Chondrocyte (in vitro differentiated cells): ENCODE measurements at regions not wholly inside any gene's neighbourhood (a gene's known extent, or its start where the extent isn't known, plus 50 kb on each side); places are given as distances from the start of the nearest gene placed in this dataset.

Experiments used
- DNase-seq: peaks from one replicate; pipeline ENCODE4 v3.0.0; 2021; ENCODE audit warnings: mixed read lengths, low spot score
- H3K27ac Mint-ChIP-seq: one replicate; pipeline ENCODE4 v1.8.0; 2021; ENCODE audit warnings: mild to moderate bottlenecking, moderate library complexity, mixed read lengths; ENCODE audit not compliant: unreplicated experiment
- H3K27me3 Mint-ChIP-seq: 2 replicates; pipeline ENCODE4 v1.8.0; 2021; ENCODE audit warnings: low read depth, mixed read lengths
- H3K36me3 Mint-ChIP-seq: 2 replicates; pipeline ENCODE4 v1.8.0; 2021; ENCODE audit warnings: low read depth, mixed read lengths
- H3K4me1 Mint-ChIP-seq: 2 replicates; pipeline ENCODE4 v1.8.0; 2021; ENCODE audit warnings: low read depth, mild to moderate bottlenecking, mixed read lengths
- H3K4me3 Mint-ChIP-seq: one replicate; pipeline ENCODE4 v1.8.0; 2021; ENCODE audit warnings: mild to moderate bottlenecking, moderate library complexity, mixed read lengths; ENCODE audit not compliant: unreplicated experiment
- H3K9me3 Mint-ChIP-seq: 2 replicates; pipeline ENCODE4 v1.8.0; 2021; ENCODE audit warnings: low read depth, mixed read lengths
- TF ChIP-seq, protein P1 (sequence below): fragments of 200-600 bp; sonication (generic); IDR thresholded peaks from 2 replicates; pipeline ENCODE4 v1.5.0; 2021; ENCODE audit warnings: antibody characterized with exemption, mild to moderate bottlenecking, moderate library complexity

DNA sequence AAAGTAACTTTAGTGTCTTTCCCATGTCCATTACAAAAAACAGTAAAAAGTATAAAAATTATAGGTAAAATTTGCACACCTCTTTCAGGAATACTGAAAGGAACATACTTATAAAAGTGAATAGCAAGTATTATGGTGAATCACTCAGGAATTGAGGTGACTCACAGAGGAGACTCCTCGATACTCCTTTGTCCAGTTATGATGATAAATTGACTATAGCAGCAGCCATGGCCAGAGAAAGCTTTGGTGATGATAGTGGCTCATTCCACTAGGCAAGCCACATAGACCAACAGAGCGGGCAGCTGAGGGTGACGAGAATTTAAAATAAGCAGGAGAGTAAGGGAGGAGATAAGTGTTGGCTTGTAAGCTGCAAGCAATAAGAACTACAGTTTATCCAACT, 1231.1 kb upstream of the CELF2 start:
- peaks cover 11% of the 10 kb centered on the region for H3K9me3 Mint-ChIP-seq
- H3K4me3 Mint-ChIP-seq = no peak overlapping the region
- TF ChIP-seq, protein P1, sequence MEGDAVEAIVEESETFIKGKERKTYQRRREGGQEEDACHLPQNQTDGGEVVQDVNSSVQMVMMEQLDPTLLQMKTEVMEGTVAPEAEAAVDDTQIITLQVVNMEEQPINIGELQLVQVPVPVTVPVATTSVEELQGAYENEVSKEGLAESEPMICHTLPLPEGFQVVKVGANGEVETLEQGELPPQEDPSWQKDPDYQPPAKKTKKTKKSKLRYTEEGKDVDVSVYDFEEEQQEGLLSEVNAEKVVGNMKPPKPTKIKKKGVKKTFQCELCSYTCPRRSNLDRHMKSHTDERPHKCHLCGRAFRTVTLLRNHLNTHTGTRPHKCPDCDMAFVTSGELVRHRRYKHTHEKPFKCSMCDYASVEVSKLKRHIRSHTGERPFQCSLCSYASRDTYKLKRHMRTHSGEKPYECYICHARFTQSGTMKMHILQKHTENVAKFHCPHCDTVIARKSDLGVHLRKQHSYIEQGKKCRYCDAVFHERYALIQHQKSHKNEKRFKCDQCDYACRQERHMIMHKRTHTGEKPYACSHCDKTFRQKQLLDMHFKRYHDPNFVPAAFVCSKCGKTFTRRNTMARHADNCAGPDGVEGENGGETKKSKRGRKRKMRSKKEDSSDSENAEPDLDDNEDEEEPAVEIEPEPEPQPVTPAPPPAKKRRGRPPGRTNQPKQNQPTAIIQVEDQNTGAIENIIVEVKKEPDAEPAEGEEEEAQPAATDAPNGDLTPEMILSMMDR = no peak
- H3K36me3 Mint-ChIP-seq = no peaks in the 10 kb centered on the region
- H3K4me1 Mint-ChIP-seq = no peaks in the 10 kb centered on the region
- H3K27me3 Mint-ChIP-seq = peaks cover 2% of the 10 kb centered on the region
- H3K27ac Mint-ChIP-seq = no peak overlapping the region
- no peak for DNase-seq

- H3K27ac Mint-ChIP-seq = no peak overlapping the region
- no peak for DNase-seq
- H3K4me3 Mint-ChIP-seq = no peak overlapping the region
- peaks cover 4% of the 10 kb centered on the region for H3K27me3 Mint-ChIP-seq
- H3K9me3 Mint-ChIP-seq = no peaks in the 10 kb centered on the region
- peaks cover 3% of the 10 kb centered on the region for H3K4me1 Mint-ChIP-seq
- TF ChIP-seq, protein P1 = no peak
- no peaks in the 10 kb centered on the region for H3K36me3 Mint-ChIP-seq
These were observed 1227.7 kb upstream of the CELF2 start for GRCh38 chr10:9789996-9790395.

DNA sequence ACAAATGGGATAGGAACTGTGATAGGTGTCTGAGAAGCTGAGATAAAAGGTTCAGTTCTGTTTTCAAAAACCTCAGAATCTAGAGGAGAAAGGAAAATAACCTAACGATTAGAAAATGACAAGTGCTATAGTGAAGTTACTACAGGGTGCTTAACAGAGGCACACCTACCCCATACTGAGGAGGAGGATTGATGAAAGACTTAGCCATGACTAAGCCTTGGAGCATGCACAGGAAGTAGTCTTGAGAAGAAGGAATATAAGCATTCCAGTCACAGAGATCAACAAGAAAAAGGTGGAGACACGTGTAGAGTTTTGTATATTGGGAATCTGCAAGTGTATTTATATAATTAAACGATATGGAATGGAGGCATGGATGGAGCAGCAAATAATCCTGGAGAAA, 1225.5 kb upstream of the CELF2 start:
- no peaks in the 10 kb centered on the region for H3K36me3 Mint-ChIP-seq
- peaks cover 15% of the 10 kb centered on the region for H3K4me1 Mint-ChIP-seq
- H3K27ac Mint-ChIP-seq = no peak overlapping the region
- no peak for DNase-seq
- no peak overlapping the region for H3K4me3 Mint-ChIP-seq
- peaks cover 4% of the 10 kb centered on the region for H3K27me3 Mint-ChIP-seq
- no peaks in the 10 kb centered on the region for H3K9me3 Mint-ChIP-seq
- TF ChIP-seq, protein P1 = no peak

DNA sequence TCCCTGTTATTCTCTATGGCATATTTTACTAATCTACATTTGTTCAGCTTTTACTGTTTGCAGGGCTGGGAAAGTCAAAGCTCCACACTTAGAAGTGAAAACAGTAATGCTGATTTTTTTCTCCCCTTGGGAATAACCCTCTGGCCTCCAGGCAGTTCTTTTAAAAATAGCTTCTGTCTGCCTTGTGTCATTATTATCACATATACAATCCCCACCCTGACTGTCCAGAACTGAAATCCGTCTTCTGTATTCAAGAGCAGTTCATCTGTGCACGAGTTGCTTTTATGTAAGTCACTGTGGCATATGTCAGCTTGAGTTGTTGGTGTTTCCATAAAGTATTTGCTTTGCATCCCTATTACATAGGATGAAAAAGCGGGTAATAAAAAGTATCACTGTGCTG, 1221.1 kb upstream of the CELF2 start:
- TF ChIP-seq, protein P1 = no peak
- DNase-seq = no peak
- H3K27ac Mint-ChIP-seq = no peak overlapping the region
- H3K27me3 Mint-ChIP-seq = peaks cover 4% of the 10 kb centered on the region
- H3K36me3 Mint-ChIP-seq = no peaks in the 10 kb centered on the region
- H3K4me1 Mint-ChIP-seq = peaks cover 15% of the 10 kb centered on the region
- H3K4me3 Mint-ChIP-seq = no peak overlapping the region
- H3K9me3 Mint-ChIP-seq = no peaks in the 10 kb centered on the region

GRCh38 chr10:9800011-9800410, 1217.7 kb upstream of the CELF2 start:
- Mint-ChIP-seq H3K27me3 (peaks cover 4% of the 10 kb centered on the region), H3K9me3 (no peaks in the 10 kb centered on the region), H3K4me3 (no peak overlapping the region), H3K36me3 (no peaks in the 10 kb centered on the region), H3K4me1 (peaks cover 11% of the 10 kb centered on the region), H3K27ac (no peak overlapping the region)
- no peak for DNase-seq
- TF ChIP-seq, protein P1 = no peak
